Stimulated activated CD4-positive, alpha-beta T cell treated with anti-CD3 and anti-CD28 coated beads, TNF-alpha, amount 100 ng/mL, for 48 hours (primary cell): ENCODE measurements at regions not wholly inside any gene's neighbourhood (a gene's known extent, or its start where the extent isn't known, plus 50 kb on each side); places are given as distances from the start of the nearest gene placed in this dataset.

Experiments used
- DNase-seq, 3 donors: peaks; one replicate each; pipeline ENCODE4 v3.0.0-alpha.2; 2020; ENCODE audit warnings: low read depth in 3 of 3

GRCh38 chr5:164600274-164600673 lies 1094.9 kb downstream of the MAT2B start:
- no peak for DNase-seq

GRCh38 chr5:164600929-164601535 lies 1095.6 kb downstream of the MAT2B start:
- no peak for DNase-seq

DNA sequence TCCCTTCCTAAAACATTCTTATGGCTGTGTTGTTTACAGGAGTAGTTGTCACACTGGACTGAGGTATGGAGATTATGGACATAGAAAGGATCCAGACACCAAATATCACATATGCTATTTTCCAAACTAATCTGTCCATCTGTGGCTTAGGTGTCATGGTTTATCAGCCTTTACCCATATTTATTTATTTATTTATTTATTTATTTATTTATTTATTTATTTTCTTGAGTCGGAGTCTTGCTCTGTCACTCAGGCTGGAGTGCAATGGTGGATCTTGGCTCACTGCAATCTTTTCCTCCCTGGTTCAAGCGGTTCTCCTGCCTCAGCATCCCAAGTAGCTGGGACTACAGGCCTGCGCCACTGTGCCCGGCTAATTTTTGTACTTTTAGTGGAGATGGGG lies 1103.1 kb downstream of the MAT2B start:
- DNase-seq: no peak

DNA sequence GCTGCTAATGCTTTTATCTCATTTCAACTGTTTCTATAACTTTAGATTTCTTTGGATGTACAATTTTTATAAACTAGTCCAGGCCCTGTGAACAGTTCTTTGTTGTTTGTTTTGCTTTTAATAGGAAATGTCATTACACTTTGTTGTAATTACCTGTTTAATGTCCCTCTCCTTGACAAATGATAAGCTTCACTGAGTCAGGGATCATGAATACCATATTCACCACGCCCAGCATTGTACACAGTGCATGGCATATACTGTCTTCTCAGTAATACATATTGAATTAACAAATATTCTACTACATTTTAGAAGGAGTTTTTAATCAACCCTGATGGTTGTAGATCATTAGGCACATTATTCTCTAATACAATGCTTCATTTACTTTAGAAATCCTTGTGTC lies 1105.0 kb downstream of the MAT2B start:
- DNase-seq: no peak

- no peak for DNase-seq
These were observed 1109.3 kb downstream of the MAT2B start for GRCh38 chr5:164614707-164615106.

DNA sequence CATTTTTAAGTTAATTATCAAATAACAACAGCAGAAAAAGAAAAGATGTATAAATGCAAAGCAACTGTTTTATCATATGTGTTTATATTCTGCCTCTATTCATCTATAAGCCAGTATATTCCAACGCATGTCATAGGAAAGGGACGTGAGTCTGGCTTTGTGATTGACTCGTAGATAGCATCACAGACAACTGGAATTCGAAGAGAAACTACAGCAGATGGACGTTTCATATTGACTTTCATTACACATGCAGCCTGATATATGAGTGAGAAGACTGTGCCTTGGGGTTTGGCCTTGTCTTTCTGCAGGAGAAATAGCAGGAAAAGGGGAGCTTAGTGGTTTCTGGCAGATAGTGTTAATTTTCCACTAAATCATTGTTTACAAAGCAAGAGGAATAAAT lies 1111.9 kb downstream of the MAT2B start:
- no peak for DNase-seq

DNA sequence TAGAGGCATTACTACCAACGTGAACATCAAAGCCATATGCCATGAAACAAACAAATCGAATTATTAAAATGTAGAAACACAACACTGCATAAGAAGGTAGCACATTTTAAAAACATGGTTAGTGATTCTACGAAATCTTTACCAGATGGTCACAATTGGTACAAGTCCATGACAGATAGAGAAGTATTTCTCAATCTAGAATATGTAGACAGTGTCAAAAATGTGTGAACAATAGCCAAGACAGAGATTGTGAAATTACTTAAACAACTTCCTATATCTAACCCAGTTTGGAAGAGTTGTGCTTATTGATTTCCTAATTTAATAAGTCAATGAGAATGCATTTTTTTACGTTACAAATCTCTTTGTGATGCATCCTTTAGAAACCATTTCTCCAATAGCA lies 1121.6 kb downstream of the MAT2B start:
- DNase-seq: no peak

DNA sequence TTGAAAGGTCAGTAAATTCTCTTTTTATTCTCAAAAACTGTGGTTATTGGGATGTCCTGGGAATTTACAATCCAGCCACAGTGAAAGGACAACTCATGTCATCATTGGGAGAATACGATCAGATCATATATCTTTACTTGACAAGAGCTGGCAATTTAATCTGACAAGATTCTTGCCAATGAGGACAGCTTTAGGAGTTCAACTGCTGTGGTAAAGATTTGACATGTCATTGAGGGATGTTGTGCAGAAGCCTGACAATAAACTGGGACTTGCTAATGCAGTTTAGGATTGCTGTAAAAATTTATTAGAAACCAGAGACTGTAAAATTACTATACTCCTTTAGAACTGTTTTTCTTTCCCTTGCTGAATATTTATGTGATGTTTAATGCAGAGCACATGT lies 1131.0 kb downstream of the MAT2B start:
- DNase-seq: no peak

- DNase-seq: no peak
These were observed 1132.6 kb downstream of the MAT2B start for GRCh38 chr5:164637931-164638521.

DNA sequence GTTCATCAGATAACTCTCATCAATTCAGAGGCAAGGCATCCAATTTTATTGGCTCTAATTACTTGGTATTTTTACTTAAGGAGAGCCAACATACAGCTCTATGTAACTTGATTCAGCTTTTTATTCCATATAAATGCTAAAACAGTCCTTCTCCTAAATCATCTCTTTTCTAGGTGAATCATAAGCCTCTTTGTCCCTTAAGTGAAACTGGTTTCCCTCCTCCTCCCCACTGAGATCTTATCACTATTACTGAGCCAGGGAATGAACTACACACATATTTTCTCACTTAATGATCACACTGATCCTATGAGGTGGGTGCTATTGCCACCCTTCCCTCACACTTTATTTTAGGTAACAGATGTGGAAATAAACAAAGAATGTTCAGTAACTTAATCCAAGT lies 1143.8 kb downstream of the MAT2B start:
- no peak for DNase-seq

DNA sequence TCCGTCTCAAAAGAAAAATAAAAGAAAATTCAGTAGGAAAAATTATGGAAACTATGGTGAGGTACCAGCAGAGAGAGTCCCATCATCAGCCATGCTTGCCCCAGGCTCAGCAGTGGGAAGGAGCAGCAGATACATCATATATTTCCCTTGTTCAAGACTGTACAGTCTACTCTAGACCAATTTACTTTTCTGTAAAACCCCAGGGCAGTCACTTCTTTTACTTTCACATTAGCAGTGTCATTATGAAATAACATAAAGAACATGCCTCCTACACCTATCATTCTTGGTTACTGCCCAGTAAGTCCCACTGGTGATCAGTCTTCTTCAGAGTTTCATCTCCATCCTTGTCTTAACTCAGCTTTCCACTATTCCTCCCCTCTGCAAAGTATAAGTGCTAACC lies 1145.0 kb downstream of the MAT2B start:
- DNase-seq: no peak

- DNase-seq: no peak
These were observed 1146.3 kb downstream of the MAT2B start for GRCh38 chr5:164651546-164652275.

- DNase-seq: no peak
These were observed 1146.8 kb downstream of the MAT2B start for GRCh38 chr5:164652276-164652660.

GRCh38 chr5:164663198-164663989 lies 1158.0 kb downstream of the MAT2B start:
- DNase-seq: no peak

GRCh38 chr5:164671640-164672039 lies 1166.2 kb downstream of the MAT2B start:
- DNase-seq: no peak

DNA sequence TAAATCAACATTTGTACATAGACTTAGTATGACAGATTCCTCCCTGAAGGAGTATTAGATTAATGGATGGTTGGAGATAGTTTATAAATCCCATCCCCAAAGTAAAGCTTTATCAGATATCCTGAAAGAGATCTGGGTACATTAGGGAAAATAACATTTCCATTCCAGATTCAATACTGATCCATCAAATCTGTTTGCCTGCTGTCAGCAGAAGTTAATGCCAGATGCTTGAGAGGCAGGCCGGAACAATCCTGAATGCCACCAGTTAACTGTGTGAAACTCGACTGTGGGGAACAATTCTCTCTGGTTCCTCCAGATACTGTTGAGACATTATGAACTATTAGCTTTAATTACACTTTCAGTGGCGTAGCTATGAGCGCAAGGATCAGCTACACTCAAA lies 1166.8 kb downstream of the MAT2B start:
- no peak for DNase-seq

GRCh38 chr5:164672931-164673694 lies 1167.7 kb downstream of the MAT2B start:
- no peak for DNase-seq

GRCh38 chr5:164679461-164679860 lies 1174.0 kb downstream of the MAT2B start:
- no peak for DNase-seq

- no peak for DNase-seq
These were observed 1174.8 kb downstream of the MAT2B start for GRCh38 chr5:164680216-164680615.

- no peak for DNase-seq
These were observed 1175.5 kb downstream of the MAT2B start for GRCh38 chr5:164680812-164681520.

GRCh38 chr5:164687391-164687790 lies 1182.0 kb downstream of the MAT2B start:
- no peak for DNase-seq
